Activated CD8-positive, alpha-beta T cell treated with anti-CD3 and anti-CD28 coated beads, Interleukin-2, amount 10 ng/mL, durations not matched to agents 7 days and 5 days (primary cell): ENCODE measurements at regions not wholly inside any gene's neighbourhood (a gene's known extent, or its start where the extent isn't known, plus 50 kb on each side); places are given as distances from the start of the nearest gene placed in this dataset.

Experiments
- ATAC-seq: fragments of 150-1000 bp; cut with Tn5 transposase; one replicate; pipeline ENCODE4 v1.10.0; 2021; ENCODE audit warnings: moderate library complexity
- CTCF ChIA-PET: fragments of 350-600 bp; sonication (Branson Sonifier 250); formaldehyde crosslinking; loops from one replicate; lab custom pipeline; 2021; ENCODE audit warnings: antibody characterized with exemption; lab: Charles Lee
- POLR2A ChIA-PET: fragments of 350-600 bp; sonication (Branson Sonifier 250); formaldehyde crosslinking; loops from one replicate; lab custom pipeline; 2021; ENCODE audit warnings: antibody characterized with exemption; lab: Charles Lee
- DNase-seq: peaks from one replicate; pipeline ENCODE4 v3.0.0-alpha.2; 2020
- H3K27ac Mint-ChIP-seq: one replicate; pipeline ENCODE4 v1.8.0; 2021; ENCODE audit warnings: mild to moderate bottlenecking, mixed read lengths
- H3K27me3 Mint-ChIP-seq: one replicate; pipeline ENCODE4 v1.8.0; 2021; ENCODE audit warnings: low read depth, mixed read lengths
- H3K36me3 Mint-ChIP-seq: one replicate; pipeline ENCODE4 v1.8.0; 2021; ENCODE audit warnings: low read depth, mixed read lengths
- H3K4me1 Mint-ChIP-seq: one replicate; pipeline ENCODE4 v1.8.0; 2021; ENCODE audit warnings: low read depth, mixed read lengths
- H3K4me3 Mint-ChIP-seq: one replicate; pipeline ENCODE4 v1.8.0; 2021; ENCODE audit warnings: mild to moderate bottlenecking, mixed read lengths
- H3K9me3 Mint-ChIP-seq: one replicate; pipeline ENCODE4 v1.8.0; 2022; ENCODE audit warnings: mixed read lengths; ENCODE audit not compliant: insufficient read depth

GRCh38 chr4:155268821-155269220 lies 60.4 kb downstream of the NPY2R start:
- Mint-ChIP-seq H3K36me3 (no peaks in the 10 kb centered on the region), H3K27ac (no peak overlapping the region), H3K9me3 (no peaks in the 10 kb centered on the region), H3K27me3 (no peaks in the 10 kb centered on the region), H3K4me3 (no peak overlapping the region), H3K4me1 (no peaks in the 10 kb centered on the region)
- DNase-seq (no peak), ATAC-seq (no peak)
- ChIA-PET POLR2A (no interaction called here), CTCF (no interaction called here)

- no peak for ATAC-seq
- ChIA-PET CTCF (no interaction called here), POLR2A (no interaction called here)
- no peaks in the 10 kb centered on the region for H3K27me3 Mint-ChIP-seq
- H3K27ac Mint-ChIP-seq = no peak overlapping the region
- no peaks in the 10 kb centered on the region for H3K9me3 Mint-ChIP-seq
- no peaks in the 10 kb centered on the region for H3K36me3 Mint-ChIP-seq
- no peak overlapping the region for H3K4me3 Mint-ChIP-seq
- DNase-seq = no peak
- H3K4me1 Mint-ChIP-seq = no peaks in the 10 kb centered on the region
These were observed 62.2 kb downstream of the NPY2R start for GRCh38 chr4:155270671-155271070.

GRCh38 chr4:155271557-155271956 lies 63.1 kb downstream of the NPY2R start:
- CTCF ChIA-PET = interaction anchor here (0.7 kb wide), 1 partner anchor 1024 kb away, joined by 3 read pairs; no protein-coding TSS in a partner anchor
- Mint-ChIP-seq H3K9me3 (no peaks in the 10 kb centered on the region), H3K4me3 (no peak overlapping the region), H3K27ac (no peak overlapping the region), H3K27me3 (no peaks in the 10 kb centered on the region), H3K4me1 (no peaks in the 10 kb centered on the region), H3K36me3 (no peaks in the 10 kb centered on the region)
- ATAC-seq = no peak
- DNase-seq = no peak
- POLR2A ChIA-PET = no interaction called here

- Mint-ChIP-seq H3K4me3 (no peak overlapping the region), H3K9me3 (no peaks in the 10 kb centered on the region), H3K4me1 (no peaks in the 10 kb centered on the region), H3K36me3 (no peaks in the 10 kb centered on the region), H3K27ac (no peak overlapping the region), H3K27me3 (no peaks in the 10 kb centered on the region)
- ATAC-seq (no peak), DNase-seq (no peak)
- POLR2A ChIA-PET = no interaction called here
- CTCF ChIA-PET = no interaction called here
These were observed 80.6 kb downstream of the NPY2R start for GRCh38 chr4:155288999-155289398.
